Cardiac fibroblast (primary cell): ENCODE measurements at regions not wholly inside any gene's neighbourhood (a gene's known extent, or its start where the extent isn't known, plus 50 kb on each side); places are given as distances from the start of the nearest gene placed in this dataset.

Experiments
- DNase-seq, 2 donors: peaks; one replicate each; pipeline versions ENCODE4 v3.0.0 to v3.0.0-alpha.2; 2010; ENCODE audit warnings: low read depth in 2 of 2
- H3K4me3 ChIP-seq, 2 donors: replicated peaks in 1 of 2; 1 replicate in 1 of 2; 2 replicates in 1 of 2; pipeline ENCODE4 v1.5.1; 2011; ENCODE audit warnings: low read depth in 2 of 2, low read length in 2 of 2, mild to moderate bottlenecking in 2 of 2, moderate library complexity in 1 of 2
- TF ChIP-seq, protein P1 (sequence below): IDR thresholded peaks from one replicate; pipeline ENCODE4 v1.5.1; 2011; ENCODE audit warnings: low read depth, mild to moderate bottlenecking, low read length, inconsistent platforms

DNA sequence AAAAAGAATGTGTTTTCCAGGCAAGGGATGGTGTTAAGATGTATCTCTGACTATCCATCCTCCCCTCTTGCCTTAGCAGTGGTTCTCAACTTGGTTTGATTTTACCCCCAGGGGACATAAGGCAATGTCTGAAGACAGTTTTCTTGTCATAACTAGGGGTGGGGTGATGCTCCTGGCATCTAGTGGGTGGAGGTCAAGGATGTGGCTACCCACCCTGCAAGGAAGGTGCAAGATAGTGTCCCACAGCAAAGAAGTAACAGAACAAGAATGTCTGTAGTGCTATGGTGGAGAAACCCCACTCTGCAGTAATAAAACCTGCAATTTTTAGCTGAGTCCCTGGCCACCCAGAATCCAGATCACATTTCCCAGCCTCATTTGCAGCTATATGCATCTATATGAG is 81.2 kb upstream of the TBL1X start:
- no peak for DNase-seq
- TF ChIP-seq, protein P1, sequence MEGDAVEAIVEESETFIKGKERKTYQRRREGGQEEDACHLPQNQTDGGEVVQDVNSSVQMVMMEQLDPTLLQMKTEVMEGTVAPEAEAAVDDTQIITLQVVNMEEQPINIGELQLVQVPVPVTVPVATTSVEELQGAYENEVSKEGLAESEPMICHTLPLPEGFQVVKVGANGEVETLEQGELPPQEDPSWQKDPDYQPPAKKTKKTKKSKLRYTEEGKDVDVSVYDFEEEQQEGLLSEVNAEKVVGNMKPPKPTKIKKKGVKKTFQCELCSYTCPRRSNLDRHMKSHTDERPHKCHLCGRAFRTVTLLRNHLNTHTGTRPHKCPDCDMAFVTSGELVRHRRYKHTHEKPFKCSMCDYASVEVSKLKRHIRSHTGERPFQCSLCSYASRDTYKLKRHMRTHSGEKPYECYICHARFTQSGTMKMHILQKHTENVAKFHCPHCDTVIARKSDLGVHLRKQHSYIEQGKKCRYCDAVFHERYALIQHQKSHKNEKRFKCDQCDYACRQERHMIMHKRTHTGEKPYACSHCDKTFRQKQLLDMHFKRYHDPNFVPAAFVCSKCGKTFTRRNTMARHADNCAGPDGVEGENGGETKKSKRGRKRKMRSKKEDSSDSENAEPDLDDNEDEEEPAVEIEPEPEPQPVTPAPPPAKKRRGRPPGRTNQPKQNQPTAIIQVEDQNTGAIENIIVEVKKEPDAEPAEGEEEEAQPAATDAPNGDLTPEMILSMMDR, result no peak
- no peak overlapping the region for H3K4me3 ChIP-seq

DNA sequence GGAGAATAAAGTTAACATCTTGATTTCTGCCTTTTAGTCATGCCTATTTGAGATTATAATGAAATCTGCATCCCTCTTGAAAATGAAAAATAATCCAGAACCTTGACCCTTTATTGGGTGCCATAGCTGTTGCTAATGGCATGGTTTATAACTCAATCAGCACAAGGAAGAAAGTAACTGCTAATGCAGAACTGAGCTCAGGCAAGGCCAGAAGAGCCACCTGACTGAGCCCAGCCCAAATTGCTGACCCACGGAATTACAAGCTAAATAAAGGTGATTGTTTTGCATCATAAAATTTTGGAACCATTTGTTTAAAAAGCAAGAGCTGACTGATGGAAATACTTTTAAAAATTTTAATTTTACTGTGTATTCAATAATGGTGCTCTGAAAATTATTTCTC is 76.4 kb upstream of the TBL1X start:
- TF ChIP-seq, protein P1, result no peak
- no peak for DNase-seq
- H3K4me3 ChIP-seq, result no peak overlapping the region

DNA sequence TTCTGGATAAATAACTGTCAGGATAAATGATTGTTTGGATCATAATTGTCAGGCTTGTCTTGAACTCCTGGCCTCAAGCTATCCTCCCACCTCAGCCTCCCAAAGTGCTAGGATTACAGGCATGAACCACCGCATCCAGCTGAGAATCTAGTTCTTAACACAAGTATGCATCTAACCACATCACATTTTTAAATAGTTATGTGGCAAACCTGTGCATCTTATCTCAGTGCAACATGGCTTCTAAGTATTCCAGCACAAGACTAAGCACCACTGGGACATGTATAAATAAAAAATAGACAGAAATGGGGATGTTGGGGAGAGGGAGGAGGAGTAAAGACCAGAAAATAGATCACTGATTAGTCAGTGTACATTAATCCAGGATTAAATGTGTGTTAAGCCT is 74.7 kb upstream of the TBL1X start:
- H3K4me3 ChIP-seq, result no peak overlapping the region
- DNase-seq, result no peak
- TF ChIP-seq, protein P1, result no peak

DNA sequence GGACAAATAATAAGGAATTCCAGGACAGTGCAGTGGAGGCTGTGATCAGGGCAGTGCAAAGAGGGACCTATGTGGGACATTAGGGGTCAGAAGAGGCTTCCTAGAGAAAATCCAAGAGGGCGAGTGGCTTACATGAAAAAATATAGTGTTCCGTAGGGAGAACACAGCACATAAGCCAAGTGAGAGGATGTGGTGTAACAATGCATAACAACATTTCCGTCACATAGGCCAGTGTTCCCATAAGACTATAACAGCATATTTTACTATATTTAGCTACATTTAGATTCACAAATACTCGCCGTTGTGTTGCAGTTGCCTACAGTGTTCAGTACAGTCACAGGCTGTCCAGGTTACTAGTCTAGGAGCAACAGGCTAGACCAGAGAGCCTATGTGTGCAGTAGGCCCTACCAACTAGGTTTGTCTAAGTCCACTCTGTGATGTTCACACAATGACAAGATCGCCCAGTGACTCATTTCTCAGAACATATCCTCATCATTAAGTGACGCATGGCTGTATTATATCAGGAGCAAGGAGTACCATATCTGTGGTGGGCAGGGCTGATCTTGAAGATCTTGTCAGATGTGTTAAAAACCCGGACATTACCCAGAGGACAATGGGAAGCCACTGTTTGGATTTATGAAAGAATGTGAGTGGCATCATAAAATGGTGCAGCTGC is 74.0 kb upstream of the TBL1X start:
- no peak overlapping the region for H3K4me3 ChIP-seq
- DNase-seq, result no peak
- TF ChIP-seq, protein P1, result no peak

DNA sequence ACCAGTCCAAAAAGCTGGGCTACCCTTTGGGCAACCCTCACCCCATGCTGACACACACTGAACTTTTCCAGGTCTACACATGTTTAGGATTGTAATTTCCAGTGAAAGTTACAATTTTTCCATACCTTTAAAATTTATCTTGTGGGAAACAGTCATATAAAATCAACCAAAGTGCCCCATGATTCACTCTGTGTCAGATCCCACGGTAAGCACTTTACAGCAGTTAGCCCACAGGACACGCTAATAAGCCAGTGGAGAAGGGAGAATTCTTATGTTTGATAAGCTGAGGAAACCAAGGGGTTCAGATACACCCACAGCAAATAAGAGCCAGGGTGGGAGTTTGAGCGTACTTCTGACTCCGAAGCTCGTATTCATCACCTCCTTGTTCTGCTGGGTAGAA is 72.4 kb upstream of the TBL1X start:
- no peak overlapping the region for H3K4me3 ChIP-seq
- TF ChIP-seq, protein P1, result no peak
- no peak for DNase-seq

DNA sequence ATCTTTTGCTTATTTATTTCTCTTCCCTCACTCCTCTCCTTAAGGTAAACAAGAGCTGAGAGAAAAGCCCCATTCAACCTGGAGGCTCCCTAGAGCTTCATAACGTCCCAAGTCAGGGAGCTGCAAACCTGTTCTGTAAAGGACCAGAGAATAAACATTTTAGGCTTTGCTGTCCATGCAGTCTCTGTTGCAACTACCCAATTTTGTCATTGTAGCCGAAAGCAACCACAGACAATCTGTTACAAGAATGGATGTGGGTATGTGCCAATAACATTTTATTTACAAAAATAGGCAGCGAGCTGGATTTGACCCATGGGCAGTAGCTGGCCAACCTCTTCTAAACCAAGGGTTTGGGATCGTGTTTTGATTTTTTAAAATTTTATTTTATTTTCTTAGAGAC is 71.3 kb upstream of the TBL1X start:
- TF ChIP-seq, protein P1, result no peak
- H3K4me3 ChIP-seq, result no peak overlapping the region
- no peak for DNase-seq

DNA sequence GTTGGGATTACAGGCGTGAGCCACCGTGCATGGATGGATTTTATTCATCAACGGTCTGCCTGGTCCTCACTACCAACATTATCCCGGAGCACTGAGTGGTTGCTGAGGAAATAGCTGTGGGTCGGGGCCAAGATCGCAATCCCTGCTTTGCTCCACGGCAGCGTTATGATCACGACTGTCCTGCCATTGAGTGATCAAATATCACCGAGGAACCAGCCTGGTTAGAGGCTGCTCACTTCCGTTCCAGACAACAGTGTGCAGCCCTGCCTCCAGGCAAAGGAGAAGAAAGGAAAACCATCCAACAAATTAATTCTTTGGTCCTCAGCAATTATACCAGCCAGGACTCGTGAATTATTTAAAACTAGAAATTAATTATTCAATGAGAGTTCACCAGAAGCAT is 70.6 kb upstream of the TBL1X start:
- TF ChIP-seq, protein P1, result no peak
- H3K4me3 ChIP-seq, result no peak overlapping the region
- no peak for DNase-seq
